ENCODE measurements at regions not wholly inside any gene's neighbourhood (a gene's known extent, or its start where the extent isn't known, plus 50 kb on each side); places are given as distances from the start of the nearest gene placed in this dataset.
A peak's percentile ranks its signal among the peaks of the same experiment; 100 is the strongest.
"Not testable (repeated sequence)": the region's sequence is repeated elsewhere in the genome, so short reads cannot be mapped to it uniquely, and the experiment has no call there.

- not testable (repeated sequence) for H3K9me3 ChIP-seq (ENCODE audit: control insufficient read depth, low read length); H3K4me1 ChIP-seq (ENCODE audit: control insufficient read depth, insufficient read depth, low read length, poor library complexity, severe bottlenecking); H3K27ac ChIP-seq (ENCODE audit: low read depth, low read length, severe bottlenecking); H3K36me3 ChIP-seq (ENCODE audit: control insufficient read depth, insufficient read depth, low read length)
- H3K4me3 ChIP-seq (ENCODE audit: extremely low read depth, insufficient read depth, low read length, poor library complexity, severe bottlenecking) = peak overlapping the region; percentile 30
- WGBS, 2 experiments (ENCODE audit: insufficient coverage in 2 of 2) = no CpG with 5 or more reads among the region's 61 CpGs
Measured at GRCh38 chr15:32536507-32537172, 56.6 kb upstream of the GOLGA8N start.

GRCh38 chr15:32536057-32536493, 57.2 kb upstream of the GOLGA8N start:
- H3K4me1 ChIP-seq (ENCODE audit: control insufficient read depth, insufficient read depth, low read length, poor library complexity, severe bottlenecking); H3K9me3 ChIP-seq (ENCODE audit: control insufficient read depth, low read length); H3K36me3 ChIP-seq (ENCODE audit: control insufficient read depth, insufficient read depth, low read length); H3K27ac ChIP-seq (ENCODE audit: low read depth, low read length, severe bottlenecking); H3K4me3 ChIP-seq (ENCODE audit: extremely low read depth, insufficient read depth, low read length, poor library complexity, severe bottlenecking): not testable (repeated sequence)
- WGBS, 2 experiments (ENCODE audit: insufficient coverage in 2 of 2) = no CpG with 5 or more reads among the region's 55 CpGs

GRCh38 chr15:32535150-32535898, 57.9 kb upstream of the GOLGA8N start:
- not testable (repeated sequence) for H3K9me3 ChIP-seq (ENCODE audit: control insufficient read depth, low read length); H3K4me1 ChIP-seq (ENCODE audit: control insufficient read depth, insufficient read depth, low read length, poor library complexity, severe bottlenecking); H3K4me3 ChIP-seq (ENCODE audit: extremely low read depth, insufficient read depth, low read length, poor library complexity, severe bottlenecking); H3K27ac ChIP-seq (ENCODE audit: low read depth, low read length, severe bottlenecking); H3K36me3 ChIP-seq (ENCODE audit: control insufficient read depth, insufficient read depth, low read length)
- WGBS, 2 experiments (ENCODE audit: insufficient coverage in 2 of 2) = no CpG with 5 or more reads among the region's 10 CpGs

GRCh38 chr15:32522900-32523299, 67.5 kb upstream of the GOLGA8O start:
- H3K27ac ChIP-seq (ENCODE audit: low read depth, low read length, severe bottlenecking); H3K4me3 ChIP-seq (ENCODE audit: extremely low read depth, insufficient read depth, low read length, poor library complexity, severe bottlenecking); H3K36me3 ChIP-seq (ENCODE audit: control insufficient read depth, insufficient read depth, low read length); H3K4me1 ChIP-seq (ENCODE audit: control insufficient read depth, insufficient read depth, low read length, poor library complexity, severe bottlenecking); H3K9me3 ChIP-seq (ENCODE audit: control insufficient read depth, low read length): not testable (repeated sequence)
- WGBS, 2 experiments (ENCODE audit: insufficient coverage in 2 of 2) = no CpG with 5 or more reads among the region's 6 CpGs

GRCh38 chr15:32522421-32522820, 67.0 kb upstream of the GOLGA8O start:
- not testable (repeated sequence) for H3K4me1 ChIP-seq (ENCODE audit: control insufficient read depth, insufficient read depth, low read length, poor library complexity, severe bottlenecking); H3K27ac ChIP-seq (ENCODE audit: low read depth, low read length, severe bottlenecking); H3K9me3 ChIP-seq (ENCODE audit: control insufficient read depth, low read length); H3K36me3 ChIP-seq (ENCODE audit: control insufficient read depth, insufficient read depth, low read length); H3K4me3 ChIP-seq (ENCODE audit: extremely low read depth, insufficient read depth, low read length, poor library complexity, severe bottlenecking)
- 80 to 90% methylated on average over 1 to 4 of the region's 9 CpGs for WGBS, 2 experiments (ENCODE audit: insufficient coverage in 2 of 2)

GRCh38 chr15:32518976-32519375, 63.5 kb upstream of the GOLGA8O start:
- not testable (repeated sequence) for H3K9me3 ChIP-seq (ENCODE audit: control insufficient read depth, low read length); H3K27ac ChIP-seq (ENCODE audit: low read depth, low read length, severe bottlenecking); H3K4me1 ChIP-seq (ENCODE audit: control insufficient read depth, insufficient read depth, low read length, poor library complexity, severe bottlenecking); H3K36me3 ChIP-seq (ENCODE audit: control insufficient read depth, insufficient read depth, low read length); H3K4me3 ChIP-seq (ENCODE audit: extremely low read depth, insufficient read depth, low read length, poor library complexity, severe bottlenecking)
- WGBS, 2 experiments (ENCODE audit: insufficient coverage in 2 of 2) = 96 to 100% methylated on average over 2 of the region's 7 CpGs

GRCh38 chr15:32518013-32518412, 62.6 kb upstream of the GOLGA8O start:
- not testable (repeated sequence) for H3K4me3 ChIP-seq (ENCODE audit: extremely low read depth, insufficient read depth, low read length, poor library complexity, severe bottlenecking); H3K36me3 ChIP-seq (ENCODE audit: control insufficient read depth, insufficient read depth, low read length); H3K4me1 ChIP-seq (ENCODE audit: control insufficient read depth, insufficient read depth, low read length, poor library complexity, severe bottlenecking); H3K27ac ChIP-seq (ENCODE audit: low read depth, low read length, severe bottlenecking); H3K9me3 ChIP-seq (ENCODE audit: control insufficient read depth, low read length)
- WGBS, 2 experiments (ENCODE audit: insufficient coverage in 2 of 2) = 96 to 100% methylated on average over 4 to 9 of the region's 20 CpGs

GRCh38 chr15:32516954-32517353, 61.5 kb upstream of the GOLGA8O start:
- not testable (repeated sequence) for H3K4me1 ChIP-seq (ENCODE audit: control insufficient read depth, insufficient read depth, low read length, poor library complexity, severe bottlenecking); H3K4me3 ChIP-seq (ENCODE audit: extremely low read depth, insufficient read depth, low read length, poor library complexity, severe bottlenecking); H3K27ac ChIP-seq (ENCODE audit: low read depth, low read length, severe bottlenecking); H3K9me3 ChIP-seq (ENCODE audit: control insufficient read depth, low read length); H3K36me3 ChIP-seq (ENCODE audit: control insufficient read depth, insufficient read depth, low read length)
- WGBS, 2 experiments (ENCODE audit: insufficient coverage in 2 of 2) = no CpG with 5 or more reads among the region's 1 CpG

- H3K9me3 ChIP-seq (ENCODE audit: control insufficient read depth, low read length); H3K27ac ChIP-seq (ENCODE audit: low read depth, low read length, severe bottlenecking); H3K4me1 ChIP-seq (ENCODE audit: control insufficient read depth, insufficient read depth, low read length, poor library complexity, severe bottlenecking); H3K4me3 ChIP-seq (ENCODE audit: extremely low read depth, insufficient read depth, low read length, poor library complexity, severe bottlenecking); H3K36me3 ChIP-seq (ENCODE audit: control insufficient read depth, insufficient read depth, low read length): not testable (repeated sequence)
Measured at GRCh38 chr15:32513378-32513777, 57.9 kb upstream of the GOLGA8O start.

- not testable (repeated sequence) for H3K4me3 ChIP-seq (ENCODE audit: extremely low read depth, insufficient read depth, low read length, poor library complexity, severe bottlenecking); H3K27ac ChIP-seq (ENCODE audit: low read depth, low read length, severe bottlenecking); H3K36me3 ChIP-seq (ENCODE audit: control insufficient read depth, insufficient read depth, low read length); H3K4me1 ChIP-seq (ENCODE audit: control insufficient read depth, insufficient read depth, low read length, poor library complexity, severe bottlenecking); H3K9me3 ChIP-seq (ENCODE audit: control insufficient read depth, low read length)
Measured at GRCh38 chr15:32510027-32510426, 54.6 kb upstream of the GOLGA8O start.

- not testable (repeated sequence) for H3K4me1 ChIP-seq (ENCODE audit: control insufficient read depth, insufficient read depth, low read length, poor library complexity, severe bottlenecking); H3K9me3 ChIP-seq (ENCODE audit: control insufficient read depth, low read length); H3K27ac ChIP-seq (ENCODE audit: low read depth, low read length, severe bottlenecking); H3K4me3 ChIP-seq (ENCODE audit: extremely low read depth, insufficient read depth, low read length, poor library complexity, severe bottlenecking); H3K36me3 ChIP-seq (ENCODE audit: control insufficient read depth, insufficient read depth, low read length)
- WGBS, 2 experiments (ENCODE audit: insufficient coverage in 2 of 2) = no CpG with 5 or more reads among the region's 7 CpGs
Measured at GRCh38 chr15:32508081-32508480, 52.6 kb upstream of the GOLGA8O start.

Measured in mesodermal cell (in vitro differentiated cells).